ENCODE measurements at regions not wholly inside any gene's neighbourhood (a gene's known extent, or its start where the extent isn't known, plus 50 kb on each side); places are given as distances from the start of the nearest gene placed in this dataset.

DNA sequence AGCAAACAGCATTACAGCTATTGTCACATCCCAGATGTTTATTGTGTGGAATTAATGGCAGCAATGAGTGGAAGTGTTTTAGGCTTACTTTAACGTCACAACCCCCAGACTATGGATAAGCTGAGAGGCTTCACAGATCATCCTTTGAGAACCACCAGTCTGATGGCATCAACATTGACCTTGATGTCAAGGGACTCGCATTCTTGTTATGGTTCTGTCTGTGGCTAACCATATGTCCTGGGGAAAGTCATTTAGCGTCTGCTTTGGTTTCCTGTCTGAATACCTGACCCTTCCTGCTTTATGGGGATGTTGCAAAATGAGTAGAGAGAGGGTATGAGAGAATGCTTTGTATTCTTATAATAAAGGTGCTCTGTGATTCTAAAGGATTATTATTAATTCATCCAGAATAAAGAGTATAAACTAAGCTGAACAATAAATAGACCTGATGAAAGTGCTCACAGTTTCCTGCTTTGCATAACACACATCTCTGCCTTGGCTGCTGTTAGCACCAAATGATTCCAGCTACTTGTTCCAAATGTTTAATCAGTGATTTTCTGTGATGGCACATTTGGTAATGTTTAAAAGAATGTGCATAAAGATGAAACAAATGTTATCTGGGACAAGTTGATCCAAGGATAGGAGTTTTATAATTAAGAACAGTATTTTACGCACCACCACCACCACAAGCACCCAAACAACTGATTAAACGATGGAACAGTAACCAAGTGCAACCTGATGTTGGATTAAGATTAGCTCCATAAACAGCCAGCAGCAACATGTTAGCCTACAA lies 116.9 kb upstream of the LRIG3 start:
- DNase-seq: no peak

- DNase-seq: no peak
Observed at GRCh38 chr12:59036347-59036746, 116.0 kb upstream of the LRIG3 start.

- no peak for DNase-seq
Observed at GRCh38 chr12:59031313-59031712, 111.0 kb upstream of the LRIG3 start.

DNA sequence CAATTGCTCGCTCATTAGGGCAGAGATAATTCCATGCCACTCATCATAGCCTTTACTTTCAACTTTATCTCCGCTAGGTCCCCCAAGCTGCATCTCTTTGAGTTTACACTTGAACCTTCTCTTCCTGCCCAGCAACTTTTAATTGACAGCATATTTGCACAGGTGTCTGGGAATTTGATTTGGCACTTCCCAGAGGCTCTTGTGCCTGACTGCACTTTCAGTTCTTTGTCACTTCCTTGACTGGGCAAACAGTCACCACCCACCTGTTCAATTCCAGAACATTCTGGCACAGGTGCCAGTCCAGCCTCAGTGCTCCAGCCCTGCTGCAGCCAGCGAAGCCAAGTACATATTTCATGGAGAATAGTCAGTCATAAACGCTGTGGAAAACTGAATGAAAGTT lies 110.1 kb upstream of the LRIG3 start:
- DNase-seq: no peak

- DNase-seq: no peak
Observed at GRCh38 chr12:59027199-59027598, 106.9 kb upstream of the LRIG3 start.

GRCh38 chr12:59023861-59024424 lies 103.6 kb upstream of the LRIG3 start:
- DNase-seq: no peak

GRCh38 chr12:59020073-59020946 lies 100.0 kb upstream of the LRIG3 start:
- DNase-seq: no peak

GRCh38 chr12:59014885-59015284 lies 94.6 kb upstream of the LRIG3 start:
- no peak for DNase-seq

- no peak for DNase-seq
Observed at GRCh38 chr12:59010941-59011340, 90.6 kb upstream of the LRIG3 start.

GRCh38 chr12:59010118-59010517 lies 89.8 kb upstream of the LRIG3 start:
- no peak for DNase-seq

DNA sequence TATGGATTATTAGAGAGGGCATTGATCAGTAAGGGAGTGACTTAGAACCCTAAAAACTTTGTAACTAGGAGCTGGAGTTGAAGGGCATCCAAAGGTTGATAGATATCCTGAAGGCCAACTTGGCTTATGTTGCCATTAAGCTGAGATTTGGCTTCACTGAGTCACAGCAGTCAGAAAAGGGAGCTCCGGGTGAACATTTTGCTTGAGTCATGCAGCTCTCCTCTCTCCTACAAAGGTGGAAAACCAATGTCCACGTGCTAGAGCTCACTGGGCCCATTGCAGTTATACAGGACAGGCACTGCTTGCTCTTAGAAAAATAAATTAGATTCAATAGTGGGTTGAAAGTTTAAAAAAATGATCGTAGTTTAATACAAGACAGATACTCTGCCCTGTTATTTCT lies 87.3 kb upstream of the LRIG3 start:
- DNase-seq: no peak

DNA sequence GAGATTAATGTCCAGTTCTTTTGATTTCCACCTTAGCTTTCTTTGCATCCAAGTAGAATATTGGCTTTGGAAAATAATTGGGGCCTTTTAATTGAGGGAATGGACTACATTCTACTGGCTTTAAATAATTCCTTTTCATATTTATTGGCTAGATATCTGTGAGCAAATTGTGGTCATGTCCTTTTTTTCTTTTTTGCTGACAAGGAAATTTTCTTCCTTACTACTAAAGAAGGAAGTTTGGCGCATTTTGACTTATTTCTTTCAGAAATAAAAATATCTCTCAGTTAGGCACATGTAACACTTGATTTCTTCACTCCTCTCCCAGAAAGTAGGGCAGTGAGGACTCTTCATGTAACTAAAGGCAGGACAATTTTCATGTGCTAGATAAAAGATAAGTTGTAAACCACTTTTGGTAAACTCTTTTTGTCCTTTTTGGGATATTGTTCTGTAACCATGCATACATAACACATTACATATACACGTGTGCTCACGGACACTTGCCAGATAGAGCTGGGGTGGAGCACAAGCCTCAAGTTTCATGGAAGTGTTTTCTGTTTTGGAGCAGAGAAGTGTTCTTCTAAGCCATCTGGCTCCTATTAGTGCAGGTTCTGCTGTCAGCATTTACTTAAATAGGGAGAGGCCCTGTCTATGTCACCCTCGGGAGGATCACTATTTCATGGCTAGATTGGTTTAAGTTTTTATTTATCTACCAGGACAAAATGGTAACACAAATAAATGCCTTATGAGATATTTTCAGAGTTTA lies 85.1 kb upstream of the LRIG3 start:
- no peak for DNase-seq

GRCh38 chr12:59004456-59004855 lies 84.2 kb upstream of the LRIG3 start:
- DNase-seq: no peak

DNA sequence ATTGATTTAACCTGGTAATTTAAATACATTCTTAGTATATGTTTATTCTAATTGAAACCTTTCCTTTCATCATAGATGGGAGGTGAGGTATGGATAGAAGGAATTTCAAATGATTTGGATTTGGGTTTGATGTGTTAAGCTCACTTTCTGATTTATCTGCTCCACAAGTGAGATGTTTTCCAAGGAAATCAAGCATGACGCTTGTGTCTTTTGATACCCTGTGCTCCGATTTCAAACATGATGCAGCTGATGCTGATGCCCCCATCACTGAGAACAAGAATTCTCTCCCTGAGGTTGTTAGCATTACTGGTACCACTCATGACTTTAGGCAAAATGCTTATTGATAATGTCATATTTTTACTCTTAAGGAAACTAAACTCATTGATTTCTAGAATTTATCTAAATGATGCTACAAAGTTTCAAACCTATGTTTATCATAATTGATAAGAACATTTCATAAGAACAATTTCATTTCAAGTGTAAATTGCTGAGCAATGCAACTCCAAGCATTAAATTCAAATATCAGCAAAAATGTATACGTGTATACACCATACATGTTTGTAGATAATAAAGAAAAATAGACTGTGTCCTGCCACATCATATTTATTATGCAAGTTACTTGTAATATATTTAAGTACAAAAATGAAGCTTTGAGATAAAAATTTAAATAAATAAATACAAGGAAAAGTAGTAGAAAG lies 75.5 kb upstream of the LRIG3 start:
- DNase-seq: no peak

DNA sequence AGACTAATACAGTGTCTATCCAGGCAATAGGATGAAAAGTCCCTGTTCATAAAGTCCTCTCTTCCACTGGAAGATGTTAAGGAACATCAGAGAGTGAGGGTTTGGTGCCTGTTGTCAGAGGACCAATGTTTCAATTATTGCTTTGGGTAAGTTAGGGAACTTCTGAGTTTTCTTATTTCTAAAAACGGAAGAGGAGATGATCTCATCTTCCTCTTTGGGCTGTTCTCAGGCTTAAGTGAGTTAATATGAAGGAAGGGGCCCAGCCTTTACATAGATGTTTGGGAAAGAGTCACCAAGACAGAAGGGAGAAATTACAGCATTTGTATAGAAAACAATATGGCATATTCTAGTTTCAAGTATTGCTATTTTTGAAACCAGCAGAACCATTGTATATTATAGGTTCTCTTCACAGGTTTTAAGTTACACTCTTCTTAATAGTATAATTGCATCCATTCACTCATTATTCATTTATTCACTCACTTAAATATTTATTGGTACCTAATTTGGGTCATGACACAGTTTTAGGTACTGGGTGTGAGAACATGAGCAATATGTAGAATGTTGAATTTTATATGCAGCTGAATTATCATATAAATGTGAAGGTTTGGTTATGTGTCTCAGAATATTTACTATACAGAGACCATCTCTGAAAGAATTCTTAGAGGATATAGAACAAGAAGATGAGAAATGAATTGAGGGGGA lies 68.5 kb upstream of the LRIG3 start:
- DNase-seq: no peak

GRCh38 chr12:58981961-58982360 lies 61.7 kb upstream of the LRIG3 start:
- no peak for DNase-seq

DNA sequence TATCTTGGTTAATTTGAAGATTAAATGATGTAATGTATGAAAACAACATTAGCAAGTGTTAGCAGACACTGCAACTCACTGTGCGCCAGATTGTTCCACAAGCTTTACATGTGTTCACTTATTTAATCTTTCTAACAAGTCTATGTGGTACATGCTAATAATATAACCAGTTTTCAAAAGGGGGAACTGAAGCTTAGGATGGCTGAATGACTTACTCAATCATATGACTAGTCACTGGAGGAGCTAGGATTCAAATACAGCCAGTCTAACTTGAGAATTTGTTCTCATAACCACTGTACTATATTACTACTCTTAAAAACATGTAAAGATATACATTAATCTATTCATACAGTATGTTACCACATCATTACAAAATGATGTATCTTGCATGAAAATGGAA lies 60.5 kb upstream of the LRIG3 start:
- DNase-seq: no peak

GRCh38 chr12:58978717-58979116 lies 58.4 kb upstream of the LRIG3 start:
- DNase-seq: no peak

DNA sequence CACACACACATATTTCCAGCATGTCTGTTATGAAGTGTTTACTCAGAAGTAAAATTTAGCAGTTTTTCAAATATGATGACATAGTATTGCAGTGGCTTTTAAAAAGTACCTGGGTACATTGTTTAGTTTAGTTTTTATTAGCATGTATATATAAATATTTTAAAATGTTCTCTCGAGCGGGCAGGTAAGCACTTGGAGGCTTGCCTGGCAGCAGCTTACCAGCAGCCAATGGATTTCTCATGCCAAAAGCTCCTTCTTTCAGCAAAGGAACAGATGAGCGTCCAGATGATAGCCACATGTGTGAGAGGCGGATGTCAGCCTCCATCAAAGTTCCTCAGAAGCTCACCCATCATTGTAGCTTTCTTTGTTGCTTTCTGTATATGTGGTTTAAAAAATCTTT lies 57.2 kb upstream of the LRIG3 start:
- DNase-seq: no peak

- no peak for DNase-seq
Observed at GRCh38 chr12:58976146-58976545, 55.8 kb upstream of the LRIG3 start.
